B cell (primary cell): ENCODE measurements at regions not wholly inside any gene's neighbourhood (a gene's known extent, or its start where the extent isn't known, plus 50 kb on each side); places are given as distances from the start of the nearest gene placed in this dataset.

Experiments used
- ATAC-seq: fragments of 200-7000 bp; cut with Tn5 transposase; one replicate; pipeline ENCODE4 v1.10.0; 2021; ENCODE audit warnings: low read depth, mild to moderate bottlenecking, moderate number of reproducible peaks, moderate library complexity
- CTCF ChIA-PET: fragments of 350-600 bp; sonication (Branson Sonifier 250); formaldehyde crosslinking; loops from one replicate; lab custom pipeline; 2021; ENCODE audit warnings: antibody characterized with exemption, inconsistent platforms; lab: Charles Lee
- POLR2A ChIA-PET: fragments of 350-600 bp; sonication (Branson Sonifier 250); formaldehyde crosslinking; loops from one replicate; lab custom pipeline; 2021; ENCODE audit warnings: antibody characterized with exemption; lab: Charles Lee
- DNase-seq: peaks from one replicate; pipeline ENCODE4 v3.0.0; 2013
- H2AFZ ChIP-seq: 2 replicates; pipeline ENCODE4 v1.6.1; 2012; ENCODE audit warnings: mild to moderate bottlenecking, low read depth, low read length; ENCODE audit not compliant: insufficient read depth, poor library complexity, severe bottlenecking
- H3K27ac ChIP-seq, 2 donors: 1 replicate in 1 of 2; 2 replicates in 1 of 2; pipeline ENCODE4 v1.5.1; 2012 to 2013; ENCODE audit warnings: low read length in 2 of 2, mild to moderate bottlenecking in 2 of 2, moderate library complexity in 1 of 2
- H3K27me3 ChIP-seq, 4 experiments: fragments of 200-600 bp in 1 of 4; sonication (generic) in 1 of 4; replicated peaks in 1 of 4; 1 replicate in 2 of 4; 2 replicates in 2 of 4; pipeline versions ENCODE4 v1.6.1 to v1.7.0; 2013 to 2016; ENCODE audit warnings: low read length in 3 of 4, mild to moderate bottlenecking in 2 of 4, mixed read lengths in 1 of 4, moderate library complexity in 1 of 4; ENCODE audit not compliant: insufficient read depth in 4 of 4, control insufficient read depth in 3 of 4; ENCODE audit errors: control extremely low read depth in 1 of 4
- H3K36me3 ChIP-seq, 2 experiments: replicated peaks in 1 of 2; 1 replicate in 1 of 2; 2 replicates in 1 of 2; pipeline versions ENCODE4 v1.6.1 to v1.7.1; 2013; ENCODE audit warnings: low read length in 1 of 2; ENCODE audit not compliant: insufficient read depth in 2 of 2, control insufficient read depth in 1 of 2; ENCODE audit errors: control extremely low read depth in 1 of 2, extremely low read depth in 1 of 2
- H3K4me1 ChIP-seq, 2 donors: fragments of 200-600 bp in 1 of 2; sonication (generic) in 1 of 2; 1 replicate in 1 of 2; 2 replicates in 1 of 2; pipeline versions ENCODE4 v1.5.1 to v1.6.1; 2013 to 2017; ENCODE audit warnings: low read length in 2 of 2; ENCODE audit not compliant: control insufficient read depth in 2 of 2, insufficient read depth in 2 of 2
- H3K4me2 ChIP-seq: replicated peaks from 2 replicates; pipeline ENCODE3; 2012; ENCODE audit warnings: mild to moderate bottlenecking, low read depth, low read length; ENCODE audit not compliant: poor library complexity, severe bottlenecking
- H3K4me3 ChIP-seq, 5 experiments: fragments of 200-600 bp in 1 of 5; sonication (generic) in 1 of 5; 1 replicate in 3 of 5; 2 replicates in 2 of 5; pipeline versions ENCODE4 v1.5.1 to v1.7.0; 2011 to 2016; ENCODE audit warnings: low read length in 4 of 5, mild to moderate bottlenecking in 4 of 5, low read depth in 2 of 5, control low read depth in 1 of 5, moderate library complexity in 1 of 5; ENCODE audit not compliant: insufficient read depth in 1 of 5; ENCODE audit errors: control extremely low read depth in 1 of 5, extremely low read depth in 1 of 5
- H3K79me2 ChIP-seq: fragments of 200-600 bp; sonication (generic); one replicate; pipeline ENCODE4 v1.6.0; 2016; ENCODE audit warnings: low read length; ENCODE audit not compliant: control insufficient read depth, insufficient read depth
- H3K9ac ChIP-seq: fragments of 200-600 bp; sonication (generic); 2 replicates; pipeline ENCODE4 v1.6.1; 2017; ENCODE audit warnings: mild to moderate bottlenecking, low read length, moderate library complexity
- H3K9me3 ChIP-seq, 3 donors: one replicate each; pipeline versions ENCODE4 v1.6.1 to v1.7.1; 2013; ENCODE audit warnings: low read length in 2 of 3; ENCODE audit not compliant: control insufficient read depth in 2 of 3, insufficient read depth in 1 of 3; ENCODE audit errors: control extremely low read depth in 1 of 3
- H4K20me1 ChIP-seq: 2 replicates; pipeline ENCODE4 v1.6.0; 2012; ENCODE audit warnings: mild to moderate bottlenecking, low read length; ENCODE audit not compliant: insufficient read depth, control insufficient read depth, poor library complexity, severe bottlenecking
- H3K27ac Mint-ChIP-seq: one replicate; pipeline ENCODE4 v1.8.0; 2021; ENCODE audit warnings: mixed read lengths
- H3K27me3 Mint-ChIP-seq: one replicate; pipeline ENCODE4 v1.8.0; 2021; ENCODE audit warnings: mixed read lengths
- H3K4me1 Mint-ChIP-seq: one replicate; pipeline ENCODE4 v1.8.0; 2021; ENCODE audit warnings: mixed read lengths
- H3K4me3 Mint-ChIP-seq: one replicate; pipeline ENCODE4 v1.8.0; 2021; ENCODE audit warnings: mixed read lengths
- H3K9me3 Mint-ChIP-seq: one replicate; pipeline ENCODE4 v1.8.0; 2022; ENCODE audit warnings: mixed read lengths; ENCODE audit not compliant: insufficient read depth
- CTCF ChIP-seq: fragments of 200-600 bp; IDR thresholded peaks from one replicate; pipeline ENCODE4 v1.8.0; 2022; ENCODE audit warnings: antibody characterized with exemption, mild to moderate bottlenecking
- EZH2 ChIP-seq: IDR thresholded peaks from 2 replicates; pipeline ENCODE4 v1.6.1; 2012; ENCODE audit warnings: borderline replicate concordance, low read depth, mild to moderate bottlenecking, moderate library complexity, low read length; ENCODE audit not compliant: insufficient read depth, poor library complexity, severe bottlenecking
- WGBS: methylation state at CpG from one replicate; pipeline ENCODE4 v1.1.5; 2013; ENCODE audit warnings: missing lambda C conversion rate; ENCODE audit not compliant: insufficient coverage; 5-methylcytosine and 5-hydroxymethylcytosine counted together
- intact Hi-C: fragments of 100-400 bp; cut with micrococcal nuclease; formaldehyde crosslinking; loops from one replicate; pipeline ENCODE4 v1.10.0; 2022

DNA sequence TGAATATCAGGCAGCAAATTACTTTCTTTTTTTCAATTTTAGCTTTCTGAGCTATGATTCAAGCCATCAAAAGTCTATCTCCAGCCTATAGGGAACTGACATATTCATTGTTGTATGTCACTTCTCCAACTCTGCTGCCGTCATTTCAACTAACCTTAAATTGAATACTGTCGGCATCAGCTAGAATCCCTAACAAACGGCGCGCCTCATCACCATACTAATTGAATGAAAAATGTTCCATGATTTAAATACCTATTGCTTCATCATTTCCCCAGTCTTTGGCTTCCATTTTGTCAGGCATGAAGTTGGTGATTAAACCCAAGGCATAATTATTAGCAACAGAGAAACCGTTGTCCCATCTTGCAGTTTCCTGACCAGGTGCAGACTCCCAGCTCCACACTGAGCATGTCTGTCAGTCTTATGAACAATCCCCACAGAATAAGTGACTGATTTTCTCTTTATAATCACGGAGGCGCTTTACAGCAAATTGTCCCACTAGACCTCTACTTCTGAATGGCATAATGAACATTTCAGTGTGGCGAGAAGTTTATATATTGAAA is 83.5 kb upstream of the NPY start:
- Histone ChIP-seq H3K4me2 (no peak overlapping the region), H3K79me2 (no peaks in the 10 kb centered on the region), H3K27ac (no peak overlapping the region), H2AFZ (no peak overlapping the region), H3K4me3 (no peak overlapping the region), H3K9me3 (no peaks in the 10 kb centered on the region), H4K20me1 (no peaks in the 10 kb centered on the region), H3K9ac (no peak overlapping the region), H3K36me3 (no peaks in the 10 kb centered on the region), H3K4me1 (no peaks in the 10 kb centered on the region), H3K27me3 (no peaks in the 10 kb centered on the region)
- Mint-ChIP-seq H3K4me1 (no peaks in the 10 kb centered on the region), H3K9me3 (no peaks in the 10 kb centered on the region), H3K4me3 (no peak overlapping the region), H3K27ac (no peak overlapping the region), H3K27me3 (peaks cover 7% of the 10 kb centered on the region)
- TF ChIP-seq EZH2 (no peak), CTCF (no peak)
- intact Hi-C loops: no loop called here
- DNase-seq (no peak), ATAC-seq (no peak)
- WGBS: 91% methylated on average over 4 of the region's 9 CpGs
- CTCF ChIA-PET: no interaction called here
- POLR2A ChIA-PET: no interaction called here

GRCh38 chr7:24201226-24201625 is 82.8 kb upstream of the NPY start:
- ChIA-PET POLR2A (no interaction called here), CTCF (no interaction called here)
- H3K4me2 ChIP-seq: no peak overlapping the region
- H2AFZ ChIP-seq: no peak overlapping the region
- Mint-ChIP-seq H3K27me3 (peaks cover 7% of the 10 kb centered on the region), H3K4me3 (no peak overlapping the region), H3K9me3 (no peaks in the 10 kb centered on the region), H3K4me1 (no peaks in the 10 kb centered on the region), H3K27ac (no peak overlapping the region)
- 79% methylated on average over 2 of the region's 4 CpGs for WGBS
- H3K36me3 ChIP-seq: no peaks in the 10 kb centered on the region
- H3K4me1 ChIP-seq: no peaks in the 10 kb centered on the region
- H4K20me1 ChIP-seq: no peaks in the 10 kb centered on the region
- H3K4me3 ChIP-seq: no peak overlapping the region
- H3K79me2 ChIP-seq: no peaks in the 10 kb centered on the region
- TF ChIP-seq EZH2 (no peak), CTCF (no peak)
- no peak for ATAC-seq
- no peak overlapping the region for H3K9ac ChIP-seq
- H3K9me3 ChIP-seq: no peaks in the 10 kb centered on the region
- H3K27ac ChIP-seq: no peak overlapping the region
- intact Hi-C loops: no loop called here
- H3K27me3 ChIP-seq: no peaks in the 10 kb centered on the region
- DNase-seq: no peak
